CD4-positive, CD25-positive, alpha-beta regulatory T cell (primary cell): ENCODE measurements at regions not wholly inside any gene's neighbourhood (a gene's known extent, or its start where the extent isn't known, plus 50 kb on each side); places are given as distances from the start of the nearest gene placed in this dataset.
A peak's percentile ranks its signal among the peaks of the same experiment; 100 is the strongest.

Source experiments
- ATAC-seq, 2 donors: fragments of 150-1000 bp; cut with Tn5 transposase; one replicate each; pipeline ENCODE4 v1.10.0; 2021; ENCODE audit warnings: low read depth in 2 of 2, moderate number of reproducible peaks in 2 of 2, moderate library complexity in 1 of 2
- DNase-seq, 3 donors: peaks; one replicate each; pipeline versions ENCODE4 v3.0.0 to v3.0.0-alpha.2; 2012 to 2022; ENCODE audit warnings: mixed read lengths in 1 of 3
- H3K27ac ChIP-seq: one replicate; pipeline ENCODE4 v1.7.0; 2013; ENCODE audit warnings: mild to moderate bottlenecking, low read length; ENCODE audit not compliant: insufficient read depth, poor library complexity, severe bottlenecking
- H3K27me3 ChIP-seq: one replicate; pipeline ENCODE4 v1.7.0; 2013; ENCODE audit warnings: low read length; ENCODE audit not compliant: control insufficient read depth, insufficient read depth
- H3K36me3 ChIP-seq: one replicate; pipeline ENCODE4 v1.7.0; 2013; ENCODE audit warnings: mild to moderate bottlenecking, low read length, moderate library complexity; ENCODE audit not compliant: control insufficient read depth, insufficient read depth
- H3K4me1 ChIP-seq: 2 replicates; pipeline ENCODE4 v1.7.0; 2013; ENCODE audit warnings: mild to moderate bottlenecking, low read length; ENCODE audit not compliant: insufficient read depth, control insufficient read depth, poor library complexity, severe bottlenecking
- H3K4me3 ChIP-seq: one replicate; pipeline ENCODE4 v1.7.0; 2013; ENCODE audit warnings: low read depth, mild to moderate bottlenecking, low read length, moderate library complexity
- H3K9me3 ChIP-seq, 2 experiments: 1 replicate in 1 of 2; 2 replicates in 1 of 2; pipeline ENCODE4 v1.7.0; 2013; ENCODE audit warnings: low read length in 2 of 2, mild to moderate bottlenecking in 1 of 2, moderate library complexity in 1 of 2; ENCODE audit not compliant: control insufficient read depth in 2 of 2
- H3K27ac Mint-ChIP-seq, 3 donors: one replicate each; pipeline ENCODE4 v1.8.0; 2020 to 2022; ENCODE audit warnings: mild to moderate bottlenecking in 3 of 3, mixed read lengths in 3 of 3, moderate library complexity in 2 of 3
- H3K27me3 Mint-ChIP-seq: one replicate; pipeline ENCODE4 v1.8.0; 2022; ENCODE audit warnings: mild to moderate bottlenecking, mixed read lengths
- H3K36me3 Mint-ChIP-seq: one replicate; pipeline ENCODE4 v1.8.0; 2020; ENCODE audit warnings: mixed read lengths
- H3K4me1 Mint-ChIP-seq, 4 donors: one replicate each; pipeline ENCODE4 v1.8.0; 2020 to 2022; ENCODE audit warnings: mixed read lengths in 4 of 4, mild to moderate bottlenecking in 1 of 4
- H3K4me3 Mint-ChIP-seq, 4 donors: one replicate each; pipeline ENCODE4 v1.8.0; 2020 to 2022; ENCODE audit warnings: mild to moderate bottlenecking in 4 of 4, mixed read lengths in 4 of 4, moderate library complexity in 3 of 4
- H3K9me3 Mint-ChIP-seq, 7 donors: one replicate each; pipeline ENCODE4 v1.8.0; 2020 to 2022; ENCODE audit warnings: mixed read lengths in 7 of 7, mild to moderate bottlenecking in 3 of 7, moderate library complexity in 2 of 7

- H3K9me3 Mint-ChIP-seq = peaks cover 0 to 1% (median 0%) of the 10 kb centered on the region in 7 donors
- Histone ChIP-seq H3K36me3 (no peaks in the 10 kb centered on the region), H3K27ac (no peak overlapping the region), H3K4me1 (no peaks in the 10 kb centered on the region), H3K4me3 (no peak overlapping the region), H3K9me3 (no peaks in the 10 kb centered on the region), H3K27me3 (no peaks in the 10 kb centered on the region)
- H3K4me1 Mint-ChIP-seq = no peaks in the 10 kb centered on the region
- no peaks in the 10 kb centered on the region for H3K36me3 Mint-ChIP-seq
- DNase-seq (no peak), ATAC-seq (no peak)
- no peak overlapping the region for H3K27ac Mint-ChIP-seq
- H3K4me3 Mint-ChIP-seq = peak overlapping the region in 1 of 4 donors; percentile 5
- no peaks in the 10 kb centered on the region for H3K27me3 Mint-ChIP-seq
These were observed 393.2 kb upstream of the PMFBP1 start for GRCh38 chr16:72565106-72565505.

GRCh38 chr16:72560617-72561016, 388.7 kb upstream of the PMFBP1 start:
- Histone ChIP-seq H3K4me3 (no peak overlapping the region), H3K36me3 (no peaks in the 10 kb centered on the region), H3K9me3 (no peaks in the 10 kb centered on the region), H3K27ac (no peak overlapping the region), H3K27me3 (no peaks in the 10 kb centered on the region), H3K4me1 (no peaks in the 10 kb centered on the region)
- DNase-seq (no peak), ATAC-seq (no peak)
- H3K27me3 Mint-ChIP-seq = no peaks in the 10 kb centered on the region
- H3K4me3 Mint-ChIP-seq = no peak overlapping the region
- H3K9me3 Mint-ChIP-seq = no peaks in the 10 kb centered on the region
- H3K27ac Mint-ChIP-seq = no peak overlapping the region
- no peaks in the 10 kb centered on the region for H3K4me1 Mint-ChIP-seq
- H3K36me3 Mint-ChIP-seq = no peaks in the 10 kb centered on the region

DNA sequence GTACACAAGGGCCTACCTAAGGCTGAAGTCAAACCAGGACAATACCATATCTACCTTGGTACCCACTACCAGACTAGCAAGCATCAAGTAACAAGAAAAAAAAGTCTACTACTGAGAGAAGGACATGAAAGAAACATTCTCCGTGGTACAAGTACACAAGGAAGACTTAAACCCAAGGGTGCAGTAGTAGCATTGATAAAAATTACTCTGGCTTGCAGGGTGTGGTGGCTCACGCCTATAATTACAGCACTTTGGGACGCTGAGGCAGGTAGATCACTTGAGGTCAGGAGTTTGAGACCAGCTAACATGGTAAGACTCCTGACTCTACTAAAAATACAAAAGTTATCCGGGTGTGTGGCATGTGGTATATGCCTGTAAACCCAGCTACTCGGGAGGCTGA, 386.5 kb upstream of the PMFBP1 start:
- Mint-ChIP-seq H3K4me3 (no peak overlapping the region), H3K27ac (no peak overlapping the region), H3K27me3 (no peaks in the 10 kb centered on the region), H3K9me3 (no peaks in the 10 kb centered on the region), H3K36me3 (no peaks in the 10 kb centered on the region), H3K4me1 (no peaks in the 10 kb centered on the region)
- no peaks in the 10 kb centered on the region for H3K27me3 ChIP-seq
- DNase-seq = no peak
- H3K27ac ChIP-seq = no peak overlapping the region
- no peak for ATAC-seq
- H3K9me3 ChIP-seq = no peaks in the 10 kb centered on the region
- no peak overlapping the region for H3K4me3 ChIP-seq
- no peaks in the 10 kb centered on the region for H3K36me3 ChIP-seq
- no peaks in the 10 kb centered on the region for H3K4me1 ChIP-seq

- no peak overlapping the region for H3K4me3 Mint-ChIP-seq
- no peak for DNase-seq
- H3K27ac Mint-ChIP-seq = no peak overlapping the region
- H3K4me1 Mint-ChIP-seq = no peaks in the 10 kb centered on the region
- no peak overlapping the region for H3K27ac ChIP-seq
- no peaks in the 10 kb centered on the region for H3K27me3 Mint-ChIP-seq
- H3K9me3 Mint-ChIP-seq = peaks cover 0 to 4% (median 0%) of the 10 kb centered on the region in 7 donors
- no peaks in the 10 kb centered on the region for H3K4me1 ChIP-seq
- H3K36me3 Mint-ChIP-seq = no peaks in the 10 kb centered on the region
- no peaks in the 10 kb centered on the region for H3K27me3 ChIP-seq
- no peak for ATAC-seq
- H3K4me3 ChIP-seq = no peak overlapping the region
- no peaks in the 10 kb centered on the region for H3K9me3 ChIP-seq
- no peaks in the 10 kb centered on the region for H3K36me3 ChIP-seq
These were observed 383.0 kb upstream of the PMFBP1 start for GRCh38 chr16:72554935-72555334.

GRCh38 chr16:72552654-72553053, 380.7 kb upstream of the PMFBP1 start:
- no peaks in the 10 kb centered on the region for H3K27me3 ChIP-seq
- Mint-ChIP-seq H3K9me3 (peaks cover 0 to 13% (median 3%) of the 10 kb centered on the region in 7 donors), H3K27ac (no peak overlapping the region), H3K4me3 (no peak overlapping the region), H3K36me3 (no peaks in the 10 kb centered on the region), H3K4me1 (no peaks in the 10 kb centered on the region), H3K27me3 (no peaks in the 10 kb centered on the region)
- no peaks in the 10 kb centered on the region for H3K4me1 ChIP-seq
- DNase-seq = no peak
- no peak for ATAC-seq
- H3K9me3 ChIP-seq = no peaks in the 10 kb centered on the region
- H3K27ac ChIP-seq = no peak overlapping the region
- no peaks in the 10 kb centered on the region for H3K36me3 ChIP-seq
- no peak overlapping the region for H3K4me3 ChIP-seq

GRCh38 chr16:72551649-72552048, 379.7 kb upstream of the PMFBP1 start:
- Histone ChIP-seq H3K27me3 (no peaks in the 10 kb centered on the region), H3K36me3 (no peaks in the 10 kb centered on the region), H3K9me3 (no peaks in the 10 kb centered on the region), H3K27ac (no peak overlapping the region), H3K4me3 (no peak overlapping the region), H3K4me1 (no peaks in the 10 kb centered on the region)
- Mint-ChIP-seq H3K9me3 (peaks cover 0 to 13% (median 4%) of the 10 kb centered on the region in 7 donors), H3K27ac (no peak overlapping the region), H3K4me3 (no peak overlapping the region), H3K4me1 (no peaks in the 10 kb centered on the region), H3K36me3 (no peaks in the 10 kb centered on the region), H3K27me3 (no peaks in the 10 kb centered on the region)
- DNase-seq = no peak
- ATAC-seq = no peak

DNA sequence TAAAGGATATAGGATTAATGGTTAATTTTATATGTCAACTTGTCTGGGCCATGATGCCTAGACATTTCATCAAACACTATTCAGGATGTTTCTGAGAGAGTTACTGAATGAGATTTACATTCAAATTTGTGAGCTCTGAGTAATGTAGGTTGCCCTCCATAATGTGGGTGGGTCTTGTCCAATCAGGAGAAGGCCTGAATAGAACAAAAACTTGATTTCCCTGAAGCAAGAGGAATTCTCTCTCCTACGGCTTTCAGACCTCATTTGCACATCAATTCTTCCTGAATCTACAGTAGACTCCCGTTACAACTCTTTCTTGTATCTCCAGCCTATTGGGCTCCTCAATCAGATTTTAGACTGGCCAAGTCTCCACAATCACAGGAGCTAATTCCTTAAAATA, 377.9 kb upstream of the PMFBP1 start:
- H3K27me3 ChIP-seq = no peaks in the 10 kb centered on the region
- ATAC-seq (no peak), DNase-seq (no peak)
- no peak overlapping the region for H3K27ac ChIP-seq
- Mint-ChIP-seq H3K4me3 (no peak overlapping the region), H3K9me3 (peaks cover 1 to 13% (median 4%) of the 10 kb centered on the region in 7 donors), H3K4me1 (no peaks in the 10 kb centered on the region), H3K27ac (no peak overlapping the region), H3K36me3 (no peaks in the 10 kb centered on the region), H3K27me3 (no peaks in the 10 kb centered on the region)
- H3K4me1 ChIP-seq = no peaks in the 10 kb centered on the region
- no peak overlapping the region for H3K4me3 ChIP-seq
- no peaks in the 10 kb centered on the region for H3K36me3 ChIP-seq
- no peaks in the 10 kb centered on the region for H3K9me3 ChIP-seq

- no peak overlapping the region for H3K4me3 Mint-ChIP-seq
- no peaks in the 10 kb centered on the region for H3K36me3 ChIP-seq
- no peak overlapping the region for H3K4me3 ChIP-seq
- no peaks in the 10 kb centered on the region for H3K27me3 ChIP-seq
- no peaks in the 10 kb centered on the region for H3K9me3 ChIP-seq
- H3K4me1 ChIP-seq = no peaks in the 10 kb centered on the region
- H3K9me3 Mint-ChIP-seq = peaks cover 0 to 10% (median 0%) of the 10 kb centered on the region in 7 donors
- ATAC-seq (no peak), DNase-seq (no peak)
- H3K4me1 Mint-ChIP-seq = peaks cover 0 to 8% (median 0%) of the 10 kb centered on the region in 4 donors
- H3K27me3 Mint-ChIP-seq = peaks cover 5% of the 10 kb centered on the region
- no peaks in the 10 kb centered on the region for H3K36me3 Mint-ChIP-seq
- no peak overlapping the region for H3K27ac ChIP-seq
- H3K27ac Mint-ChIP-seq = no peak overlapping the region
These were observed 370.1 kb upstream of the PMFBP1 start for GRCh38 chr16:72542102-72542501.
